Anterior cingulate cortex (tissue), 58 donors: ENCODE measurements at regions not wholly inside any gene's neighbourhood (a gene's known extent, or its start where the extent isn't known, plus 50 kb on each side); places are given as distances from the start of the nearest gene placed in this dataset.

ENCODE experiments used
- DNase-seq, 58 donors: peaks; one replicate each; lab custom pipeline; 2025; lab: John Stamatoyannopoulos, UW

DNA sequence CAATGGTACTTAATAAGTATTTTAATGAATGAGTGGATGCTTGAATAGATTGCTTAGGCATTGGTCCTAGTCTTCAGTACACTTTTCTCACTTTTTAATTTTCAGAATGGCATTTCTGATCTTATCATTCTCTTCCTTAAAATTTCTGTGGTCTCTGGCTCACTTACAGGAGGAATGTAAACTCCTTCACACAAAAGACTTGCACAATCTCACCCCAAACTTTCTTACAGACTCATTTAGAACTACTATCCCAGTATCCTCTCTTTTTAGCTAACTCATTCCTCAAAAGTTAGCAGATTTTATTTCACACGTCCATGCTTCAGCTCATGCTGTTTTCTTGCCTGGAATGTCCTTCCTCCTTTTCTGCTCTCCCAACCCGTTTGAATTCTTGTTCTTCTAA lies 350.1 kb downstream of the GRXCR1 start:
- DNase-seq = no peak

DNA sequence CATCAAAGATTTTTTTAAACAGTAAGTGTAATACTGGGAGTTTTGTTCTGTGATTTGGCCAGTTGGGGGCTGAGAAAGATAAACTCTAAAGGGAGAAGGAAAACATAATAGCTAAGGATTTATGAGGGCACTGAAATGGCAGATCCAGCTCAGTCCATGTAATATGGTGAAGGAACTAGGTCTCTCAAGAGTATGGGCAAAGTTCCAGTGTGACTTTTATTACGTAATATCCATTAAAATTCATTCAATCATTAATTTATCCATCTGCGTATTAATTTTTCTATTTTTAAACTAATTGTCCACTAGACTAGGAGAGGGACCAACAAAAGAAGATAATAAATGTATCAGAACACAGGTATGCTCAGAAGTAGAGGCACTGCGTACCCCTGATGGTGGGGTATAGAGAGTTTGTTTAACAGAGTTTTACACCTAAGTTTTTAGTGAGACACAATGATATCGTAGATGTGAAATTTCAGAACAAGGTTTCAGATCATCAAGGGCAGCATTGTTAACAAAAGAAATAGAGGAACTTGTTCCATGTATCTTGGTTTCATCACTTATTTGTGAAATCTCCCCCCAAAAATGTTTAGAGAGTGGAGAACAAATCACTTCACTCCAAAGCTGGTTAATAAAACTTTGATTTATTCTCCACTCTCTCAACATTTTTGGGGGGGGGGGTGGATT lies 351.1 kb downstream of the GRXCR1 start:
- DNase-seq = no peak

DNA sequence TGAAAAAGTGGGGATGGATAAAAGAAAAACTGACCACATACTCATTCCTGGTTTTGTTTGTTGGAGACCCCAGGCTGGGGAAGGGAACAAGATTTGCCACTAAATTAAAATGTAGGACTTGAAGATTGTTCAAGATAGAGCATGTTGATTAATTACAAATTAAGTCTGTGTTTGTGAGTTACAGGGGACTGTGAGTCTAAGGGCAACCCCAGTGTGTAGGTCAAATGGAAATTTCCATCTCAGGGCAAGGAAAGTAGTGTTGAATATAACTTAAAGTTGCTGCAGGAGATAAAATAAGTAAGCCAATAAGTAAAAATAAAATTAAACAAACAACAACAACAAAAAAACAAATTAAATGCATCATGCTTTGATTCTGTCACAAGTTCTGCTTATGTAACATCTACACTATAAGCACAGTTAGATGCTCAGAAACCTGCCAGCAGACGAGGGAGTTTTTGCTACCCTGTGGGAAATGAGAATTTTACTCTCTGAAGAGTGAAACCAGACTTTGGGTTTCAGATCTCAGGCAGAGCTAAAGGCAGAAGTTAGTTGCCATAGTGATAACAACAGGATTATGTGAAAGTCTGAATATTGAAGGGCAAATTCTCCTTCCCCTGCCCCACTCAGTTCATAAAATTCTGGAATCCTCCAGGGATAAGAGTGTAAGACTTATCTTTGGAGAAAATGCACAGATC lies 352.3 kb downstream of the GRXCR1 start:
- no peak for DNase-seq

DNA sequence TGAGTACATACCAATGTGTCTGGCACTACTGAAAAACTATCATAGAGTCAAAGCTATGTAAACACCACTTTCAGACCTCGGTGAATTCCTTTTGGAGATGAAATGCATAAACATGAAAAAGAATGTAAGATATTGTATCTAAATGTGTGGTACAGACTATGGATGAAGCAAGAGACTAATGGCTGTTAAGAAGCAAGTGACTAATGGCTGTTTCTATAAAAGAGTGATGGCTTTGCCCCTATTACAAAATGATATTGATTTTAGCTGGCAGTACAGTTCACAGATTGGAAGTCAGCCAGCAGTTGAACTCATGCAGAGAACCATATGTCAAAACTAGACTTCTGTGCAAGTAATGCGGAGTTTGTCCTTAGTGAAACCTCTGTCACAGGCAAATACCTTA lies 359.3 kb downstream of the GRXCR1 start:
- DNase-seq = no peak

DNA sequence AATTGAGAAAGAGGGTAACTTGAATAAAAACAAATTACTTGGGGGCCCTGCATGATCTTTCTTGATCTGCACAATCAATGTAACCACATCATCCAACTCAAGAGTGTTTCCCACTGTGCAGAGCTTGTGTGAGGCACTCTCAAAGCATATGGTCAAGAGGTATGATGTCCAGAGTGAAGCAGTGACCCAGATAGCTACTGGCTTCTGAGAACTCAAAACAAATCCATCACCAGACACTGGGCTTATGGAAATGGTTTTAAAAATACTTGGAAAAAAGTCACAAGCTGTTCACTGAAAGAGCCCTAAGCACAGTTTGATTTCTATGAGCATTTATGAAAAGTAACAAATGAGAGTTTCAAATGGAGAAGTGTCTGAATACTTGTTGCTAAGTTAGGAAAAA lies 361.0 kb downstream of the GRXCR1 start:
- DNase-seq = no peak

DNA sequence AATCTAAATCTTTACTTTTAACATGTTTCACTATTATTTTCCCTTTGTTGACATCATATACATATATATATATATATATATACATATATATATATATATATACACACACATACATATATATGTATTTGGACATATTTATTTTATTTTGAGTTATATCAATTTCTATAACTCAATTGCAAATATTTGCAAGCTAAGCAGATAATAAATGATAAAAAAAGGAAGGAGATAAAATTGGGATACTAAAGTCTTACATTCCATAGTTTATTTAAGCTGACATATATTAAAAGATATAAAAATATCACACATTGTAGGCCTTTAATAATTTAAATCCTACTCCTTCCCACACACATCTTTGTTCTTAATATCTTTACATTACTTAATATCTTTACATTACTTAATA lies 372.2 kb downstream of the GRXCR1 start:
- no peak for DNase-seq

DNA sequence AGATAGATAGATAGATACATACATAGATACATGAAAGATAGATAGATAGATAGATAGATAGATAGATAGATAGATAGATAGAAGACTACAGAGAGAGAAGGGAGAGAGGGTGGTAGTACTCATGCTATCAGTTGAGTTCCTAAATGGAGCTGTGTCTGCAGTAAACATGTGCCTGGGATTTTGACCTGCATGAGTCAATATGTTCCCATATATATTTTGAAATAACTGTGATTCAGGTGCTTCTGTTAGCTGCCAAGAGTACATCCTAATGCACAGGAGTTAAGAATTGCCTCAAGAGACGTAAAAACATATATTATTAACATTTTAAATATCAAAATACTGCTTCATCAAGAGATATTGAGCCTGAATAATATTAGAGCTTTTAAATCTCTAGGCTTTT lies 379.4 kb downstream of the GRXCR1 start:
- no peak for DNase-seq

DNA sequence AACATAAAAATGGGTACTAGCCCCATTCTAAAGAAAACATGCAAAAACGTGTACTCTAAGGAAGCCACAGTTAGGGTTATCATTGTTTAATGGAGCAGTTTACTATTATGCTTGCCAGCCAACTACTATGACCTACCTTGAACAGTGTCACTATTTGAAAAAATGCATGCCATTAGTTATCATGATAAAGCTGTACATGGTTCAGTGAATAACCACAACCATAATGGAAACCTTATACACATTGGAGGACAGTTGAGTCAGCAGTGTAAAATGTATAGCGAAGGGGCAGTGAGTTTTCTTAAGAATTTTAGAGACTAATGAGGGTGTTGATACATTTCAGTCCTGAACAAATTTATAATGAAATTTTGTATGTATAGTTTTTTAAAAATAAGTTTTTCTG lies 381.9 kb downstream of the GRXCR1 start:
- DNase-seq = no peak

DNA sequence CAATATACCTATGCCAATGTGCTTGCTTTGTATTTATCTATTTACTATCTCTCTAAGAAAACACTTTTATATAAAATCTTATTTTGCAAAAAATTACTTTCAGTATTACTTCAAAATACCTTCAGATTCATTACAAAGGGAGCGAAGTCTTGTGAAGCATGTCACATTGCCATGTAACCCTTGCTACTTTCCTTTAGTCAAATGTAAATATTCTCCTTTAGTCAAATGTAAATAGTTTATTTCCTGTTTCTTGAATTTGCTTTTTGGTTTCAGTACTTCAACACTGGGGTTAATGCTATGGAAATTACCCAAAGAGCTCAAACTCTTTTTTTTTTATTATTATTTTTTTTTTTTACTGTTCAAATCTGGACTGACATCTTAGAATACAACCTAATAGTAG lies 383.3 kb downstream of the GRXCR1 start:
- no peak for DNase-seq

DNA sequence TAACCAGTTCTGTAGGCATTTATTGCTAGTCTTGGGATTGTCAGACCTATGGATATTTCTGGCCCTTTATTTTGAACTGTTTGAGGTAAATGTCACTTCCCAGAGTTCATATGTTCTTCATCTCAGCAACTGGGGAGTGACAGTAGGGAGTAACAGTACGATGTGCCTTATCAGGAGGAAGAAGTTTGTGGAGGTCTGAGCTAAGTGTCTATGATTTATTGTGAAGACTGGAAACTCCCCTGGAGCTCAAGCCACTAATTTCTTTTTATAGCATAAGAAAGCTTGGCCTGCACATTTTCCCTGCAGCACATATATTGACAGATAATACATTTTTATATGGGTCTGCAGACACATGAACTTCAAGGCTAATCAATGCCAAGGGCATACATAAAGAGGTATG lies 383.8 kb downstream of the GRXCR1 start:
- DNase-seq = no peak

DNA sequence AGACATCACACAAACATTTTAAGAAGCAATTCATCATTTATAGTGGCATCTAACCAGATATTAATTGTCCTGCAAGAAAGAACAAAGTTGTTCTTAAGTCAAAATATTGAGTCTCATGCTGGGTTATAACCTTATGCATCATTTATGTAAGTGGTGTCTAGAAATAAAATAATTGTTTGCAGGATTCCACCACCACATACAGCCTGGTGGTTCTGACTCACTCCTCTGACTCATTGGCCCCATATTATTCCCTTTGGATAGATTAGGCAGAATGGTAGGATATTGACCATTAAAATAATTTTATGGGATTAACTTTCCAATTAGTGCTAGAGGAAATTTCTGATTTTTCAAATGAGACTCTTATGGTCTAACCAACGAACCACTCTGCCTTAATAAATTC lies 384.5 kb downstream of the GRXCR1 start:
- no peak for DNase-seq

DNA sequence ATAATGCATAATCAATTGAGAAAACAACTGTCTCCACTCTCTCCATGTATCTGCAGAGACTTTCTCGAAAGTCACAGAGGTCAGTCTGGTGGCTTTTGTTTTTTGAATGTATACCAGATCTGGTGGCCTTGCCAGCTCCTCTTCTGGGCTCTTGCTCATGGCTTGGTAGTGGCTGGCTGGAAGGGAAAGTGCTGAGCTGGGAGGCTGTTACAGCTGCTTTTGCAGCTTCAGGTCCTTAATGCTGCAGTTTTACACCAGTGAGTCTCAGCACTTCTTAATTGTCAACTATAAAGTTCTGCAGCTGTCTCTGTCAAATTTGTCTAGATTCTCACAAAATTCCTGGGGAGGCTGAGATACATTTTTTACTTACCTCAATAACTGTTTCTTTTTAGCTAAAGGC lies 390.0 kb downstream of the GRXCR1 start:
- DNase-seq = no peak

DNA sequence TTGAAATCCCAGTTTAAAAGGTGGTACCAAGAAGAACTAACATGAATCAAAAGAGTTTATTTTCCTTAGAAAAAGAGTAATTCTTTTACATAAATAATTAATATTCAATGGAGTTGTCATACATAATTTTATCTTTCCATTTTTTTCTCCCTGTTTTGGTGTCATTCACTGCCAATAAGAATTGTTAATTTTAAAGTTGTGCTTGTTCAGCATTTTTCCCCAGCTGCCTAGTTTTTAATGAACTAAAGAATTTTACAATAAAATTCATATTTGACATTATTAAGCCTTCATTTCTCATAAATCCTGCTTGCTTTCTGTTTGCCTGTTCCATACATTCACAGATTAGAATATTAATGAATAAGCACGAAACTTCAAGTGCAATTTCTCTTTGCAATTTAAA lies 393.6 kb downstream of the GRXCR1 start:
- DNase-seq = no peak

DNA sequence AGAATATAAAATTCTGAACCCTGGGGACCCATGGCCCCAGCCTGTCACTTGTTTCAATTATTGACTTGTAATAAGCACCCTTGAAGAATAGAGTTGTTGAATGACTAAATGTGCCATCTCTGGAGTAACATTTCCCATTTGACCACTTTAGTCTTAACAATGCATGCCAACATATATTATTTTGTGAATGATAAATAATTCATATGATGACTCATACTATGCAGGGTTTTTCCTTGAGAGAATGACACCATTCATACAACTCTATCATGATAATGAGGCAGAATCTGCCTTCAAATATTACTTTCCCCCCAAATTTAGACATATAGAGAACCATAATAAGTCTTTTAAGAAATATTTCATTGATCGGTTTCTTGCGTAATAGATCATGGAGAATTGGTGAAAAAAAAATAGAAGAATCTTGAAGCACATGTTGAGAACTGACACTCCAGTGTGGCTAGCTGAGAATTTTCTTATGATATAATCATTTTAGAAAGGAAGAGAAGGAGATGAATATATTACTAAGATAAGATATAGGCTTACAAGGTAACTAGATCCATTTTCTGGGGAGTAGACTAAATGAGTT lies 404.5 kb downstream of the GRXCR1 start:
- DNase-seq = no peak

DNA sequence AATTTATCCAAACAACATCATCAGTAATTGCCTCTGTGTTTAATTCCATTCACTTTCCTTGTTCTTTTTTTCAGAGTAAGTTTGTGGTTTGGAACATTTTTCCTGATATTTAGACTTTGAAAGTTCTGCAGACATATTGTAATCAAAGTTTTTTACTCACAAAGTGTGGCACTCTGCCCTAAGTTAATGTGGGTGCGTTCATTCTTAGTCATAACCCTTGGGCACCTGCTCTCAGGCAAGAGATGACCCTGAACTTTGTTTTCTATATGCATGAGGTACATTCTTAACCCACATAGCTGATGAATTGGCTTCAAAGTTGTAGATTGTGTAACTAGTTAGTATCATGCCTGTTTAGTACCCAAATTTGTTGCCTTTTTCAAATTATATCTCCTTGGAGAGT lies 424.3 kb downstream of the GRXCR1 start:
- DNase-seq = no peak

DNA sequence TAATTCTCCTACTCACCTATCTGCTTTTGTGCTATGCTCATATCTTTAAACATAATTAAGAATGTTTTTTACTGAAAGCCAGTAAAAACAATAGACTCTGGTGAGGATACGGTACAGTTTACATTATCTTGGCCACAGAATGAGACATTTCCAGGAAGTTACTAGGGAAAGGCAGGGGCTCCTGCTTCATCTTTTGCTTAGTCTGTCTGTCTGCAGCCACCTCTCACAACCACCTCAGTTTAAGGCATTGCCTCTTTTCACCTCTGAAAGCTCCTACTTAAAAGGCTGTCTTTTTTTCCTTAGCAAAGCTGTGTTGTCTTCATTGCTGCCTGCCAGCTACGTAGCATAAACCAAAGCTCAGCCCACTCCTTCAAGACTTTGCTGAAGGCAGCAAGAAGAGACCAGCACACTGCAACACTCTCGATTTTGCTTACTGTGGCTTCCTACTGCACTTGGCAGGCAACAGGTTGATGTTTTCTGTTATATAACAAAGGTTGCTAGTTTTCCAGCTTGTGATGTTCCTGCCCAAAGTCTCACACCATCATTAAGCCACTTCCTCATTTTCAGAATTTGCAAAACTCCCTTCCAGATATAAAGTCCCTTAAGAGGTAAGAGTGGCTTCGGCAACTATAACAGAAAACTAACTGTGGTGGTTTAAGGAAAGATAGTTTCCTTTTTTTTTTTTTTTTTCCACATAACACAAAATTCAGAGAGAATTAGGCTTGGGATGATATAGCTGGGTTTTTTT lies 432.9 kb downstream of the GRXCR1 start:
- DNase-seq = no peak

DNA sequence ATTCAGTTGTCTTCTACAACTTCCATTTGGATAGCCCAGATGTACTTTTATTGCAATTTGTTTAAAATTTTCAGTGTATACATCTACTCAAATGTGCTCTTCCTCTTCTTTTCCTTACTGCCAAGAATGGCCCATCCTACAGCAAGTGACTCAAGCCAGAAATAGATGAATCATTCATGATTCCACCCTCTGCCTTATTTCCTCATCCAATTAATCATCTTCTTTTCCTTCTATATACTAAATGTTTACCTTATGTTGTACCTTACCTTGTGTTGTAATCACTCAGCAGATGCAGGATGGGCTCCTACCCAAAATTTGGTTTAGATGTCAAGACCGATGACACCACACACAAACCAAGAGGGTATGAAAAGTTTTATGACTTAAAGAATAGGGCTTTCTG lies 437.8 kb downstream of the GRXCR1 start:
- DNase-seq = no peak

DNA sequence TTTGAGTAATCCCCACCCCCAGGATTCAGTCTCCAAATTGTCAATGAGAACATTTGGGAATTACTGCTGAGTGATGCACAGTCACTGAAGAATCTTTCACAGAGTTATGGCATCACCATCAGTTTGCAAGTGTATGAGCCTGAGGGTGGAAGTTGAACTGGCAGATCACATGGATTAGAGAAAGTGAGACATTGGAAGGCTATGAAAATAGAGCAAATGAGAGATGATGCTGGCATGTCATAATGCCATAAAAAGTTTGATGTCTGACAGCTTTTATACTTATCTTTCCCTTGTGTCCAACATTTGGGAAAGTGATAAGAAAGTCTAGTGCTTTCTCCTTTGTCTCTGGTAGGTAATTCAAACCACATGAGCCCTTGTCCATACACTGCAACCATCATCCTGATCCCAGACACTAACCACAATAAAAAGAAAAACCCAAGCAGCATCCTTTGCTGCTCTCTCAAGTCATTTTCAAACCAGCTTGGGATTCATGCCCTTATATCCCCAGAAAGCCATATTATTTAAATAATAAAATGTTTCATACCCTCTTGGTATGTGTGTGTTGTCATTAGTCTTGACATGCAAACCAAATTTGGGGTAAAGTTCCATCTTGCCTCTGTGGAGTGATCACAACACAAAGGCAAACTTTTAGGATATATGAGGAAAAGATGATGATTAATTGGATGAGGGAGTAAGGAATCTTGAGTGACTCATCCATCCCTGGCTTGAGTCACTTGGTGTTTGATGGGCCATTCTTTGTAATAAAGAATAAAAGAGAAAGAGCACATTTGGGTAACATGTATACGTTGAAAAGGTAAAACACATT lies 438.9 kb downstream of the GRXCR1 start:
- no peak for DNase-seq

DNA sequence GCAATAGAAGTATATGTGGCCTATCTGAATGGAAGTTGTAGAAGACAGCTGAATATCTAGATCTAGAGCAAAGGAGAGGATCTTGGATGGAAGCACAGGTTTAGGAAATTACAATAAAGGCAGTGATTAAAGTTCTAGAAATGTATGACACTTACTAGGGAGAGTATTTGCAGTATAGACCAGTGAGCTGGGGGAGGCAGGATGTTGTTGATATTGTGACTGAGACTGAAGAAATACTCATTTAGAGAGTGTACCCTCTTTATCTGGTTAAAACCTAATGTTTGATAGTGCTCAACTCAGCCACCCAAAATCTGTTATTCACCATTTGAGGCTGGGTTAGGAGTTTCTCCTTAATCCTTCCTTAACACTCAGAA lies 439.5 kb downstream of the GRXCR1 start:
- no peak for DNase-seq

DNA sequence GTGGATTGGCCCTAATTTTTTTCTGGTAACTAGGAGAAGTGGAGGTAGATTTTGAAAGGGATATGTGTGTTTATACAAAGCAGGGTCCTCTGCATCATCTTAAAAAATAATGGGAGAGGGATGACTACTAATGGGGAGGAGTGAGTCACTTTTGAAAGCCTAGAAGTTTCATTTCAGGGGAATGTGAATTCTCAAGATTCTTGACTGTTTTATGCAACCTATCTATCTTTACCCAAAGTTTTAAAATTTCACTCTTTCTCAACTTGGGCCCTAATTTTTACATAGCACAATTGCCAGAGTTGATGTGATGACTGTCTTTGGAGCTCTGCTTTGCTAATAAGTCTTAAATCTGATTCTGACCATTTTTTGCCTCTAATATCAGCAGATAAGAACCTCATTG lies 445.2 kb downstream of the GRXCR1 start:
- no peak for DNase-seq

DNA sequence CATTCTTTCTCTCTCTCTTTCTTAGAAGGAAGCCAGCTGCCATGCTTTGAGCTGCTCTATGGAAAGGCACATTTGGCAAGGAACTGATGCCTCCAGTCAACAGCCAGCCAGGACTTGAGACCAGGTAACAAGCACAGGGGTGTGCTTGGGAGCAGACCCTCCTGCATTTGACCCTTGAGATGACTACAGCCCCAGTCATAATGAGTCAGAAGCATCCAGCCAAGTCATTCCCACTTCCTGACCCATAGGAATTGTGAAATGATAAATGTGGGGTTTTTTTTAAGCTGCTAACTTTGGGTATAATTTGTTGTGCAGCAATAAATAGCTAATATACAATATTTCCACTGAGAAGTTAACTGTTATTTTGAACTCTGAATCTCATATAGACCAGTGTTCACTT lies 446.9 kb downstream of the GRXCR1 start:
- DNase-seq = no peak
